ENCODE measurements at regions not wholly inside any gene's neighbourhood (a gene's known extent, or its start where the extent isn't known, plus 50 kb on each side); places are given as distances from the start of the nearest gene placed in this dataset.

GRCh38 chr2:21644266-21644665 lies 520.5 kb downstream of the TDRD15 start:
- TF ChIP-seq ZNF740 (CRISPR knock-in tag; IDR thresholded peaks at IDR 0.05) (no peak), CTCF (CRISPR knock-in tag; IDR thresholded peaks at IDR 0.05) (no peak), MAFK (conservative IDR thresholded peaks at IDR 0.05 in 1 of 2, IDR thresholded peaks at IDR 0.05 in 1 of 2; ENCODE audit: low read length in 2 of 2) (no peak), SP4 (CRISPR knock-in tag; IDR thresholded peaks at IDR 0.05) (no peak), JUND (CRISPR knock-in tag; IDR thresholded peaks at IDR 0.05) (no peak), CENPT (CRISPR knock-in tag; IDR thresholded peaks at IDR 0.05; ENCODE audit: low read depth) (no peak), ESRRA (CRISPR knock-in tag; IDR thresholded peaks at IDR 0.05; ENCODE audit: low read depth) (no peak), POLR2A (IDR thresholded peaks at IDR 0.05; ENCODE audit: insufficient read depth in 1 of 2, low read depth in 2 of 2, low read length in 2 of 2) (no peak), ZNF121 (CRISPR knock-in tag; IDR thresholded peaks at IDR 0.05) (no peak), GATAD1 (CRISPR knock-in tag; IDR thresholded peaks at IDR 0.05) (no peak), MYC (CRISPR knock-in tag; IDR thresholded peaks at IDR 0.05; ENCODE audit: borderline replicate concordance) (no peak)
- TF ChIP-seq, protein P1, sequence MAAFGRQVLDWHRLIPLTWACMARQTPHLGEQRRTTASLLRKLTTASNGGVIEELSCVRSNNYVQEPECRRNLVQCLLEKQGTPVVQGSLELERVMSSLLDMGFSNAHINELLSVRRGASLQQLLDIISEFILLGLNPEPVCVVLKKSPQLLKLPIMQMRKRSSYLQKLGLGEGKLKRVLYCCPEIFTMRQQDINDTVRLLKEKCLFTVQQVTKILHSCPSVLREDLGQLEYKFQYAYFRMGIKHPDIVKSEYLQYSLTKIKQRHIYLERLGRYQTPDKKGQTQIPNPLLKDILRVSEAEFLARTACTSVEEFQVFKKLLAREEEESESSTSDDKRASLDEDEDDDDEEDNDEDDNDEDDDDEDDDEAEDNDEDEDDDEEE (CRISPR knock-in tag; IDR thresholded peaks at IDR 0.05) = no peak
- TF ChIP-seq, protein P2, sequence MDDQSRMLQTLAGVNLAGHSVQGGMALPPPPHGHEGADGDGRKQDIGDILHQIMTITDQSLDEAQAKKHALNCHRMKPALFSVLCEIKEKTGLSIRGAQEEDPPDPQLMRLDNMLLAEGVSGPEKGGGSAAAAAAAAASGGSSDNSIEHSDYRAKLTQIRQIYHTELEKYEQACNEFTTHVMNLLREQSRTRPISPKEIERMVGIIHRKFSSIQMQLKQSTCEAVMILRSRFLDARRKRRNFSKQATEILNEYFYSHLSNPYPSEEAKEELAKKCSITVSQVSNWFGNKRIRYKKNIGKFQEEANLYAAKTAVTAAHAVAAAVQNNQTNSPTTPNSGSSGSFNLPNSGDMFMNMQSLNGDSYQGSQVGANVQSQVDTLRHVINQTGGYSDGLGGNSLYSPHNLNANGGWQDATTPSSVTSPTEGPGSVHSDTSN (CRISPR knock-in tag; IDR thresholded peaks at IDR 0.05; ENCODE audit: borderline replicate concordance) = no peak

All from HepG2 (cell line).